GM21737 (cell line): ENCODE measurements at regions not wholly inside any gene's neighbourhood (a gene's known extent, or its start where the extent isn't known, plus 50 kb on each side); places are given as distances from the start of the nearest gene placed in this dataset.
"Not testable (repeated sequence)": the region's sequence is repeated elsewhere in the genome, so short reads cannot be mapped to it uniquely, and the experiment has no call there.

Experiments
- ATAC-seq: cut with Tn5 transposase; IDR thresholded peaks from one replicate; pipeline ENCODE4 v1.9.1; 2021; ENCODE audit warnings: mild to moderate bottlenecking, moderate library complexity; ENCODE audit not compliant: unreplicated experiment

GRCh38 chr1:219560856-219561255 lies 52.0 kb downstream of the ZC3H11B start:
- no peak for ATAC-seq

GRCh38 chr1:219559899-219560298 lies 53.0 kb downstream of the ZC3H11B start:
- ATAC-seq: no peak

GRCh38 chr1:219555806-219556205 lies 57.1 kb downstream of the ZC3H11B start:
- ATAC-seq: no peak

GRCh38 chr1:219555031-219555692 lies 57.7 kb downstream of the ZC3H11B start:
- no peak for ATAC-seq

GRCh38 chr1:219553934-219554502 lies 58.9 kb downstream of the ZC3H11B start:
- ATAC-seq: no peak

- ATAC-seq: no peak
These were observed 62.7 kb downstream of the ZC3H11B start for GRCh38 chr1:219550201-219550600.

GRCh38 chr1:219549215-219549614 lies 63.7 kb downstream of the ZC3H11B start:
- no peak for ATAC-seq

GRCh38 chr1:219548386-219548785 lies 64.5 kb downstream of the ZC3H11B start:
- no peak for ATAC-seq

GRCh38 chr1:219545756-219546155 lies 67.1 kb downstream of the ZC3H11B start:
- not testable (repeated sequence) for ATAC-seq

GRCh38 chr1:219544163-219544846 lies 68.6 kb downstream of the ZC3H11B start:
- no peak for ATAC-seq

- ATAC-seq: no peak
These were observed 69.9 kb downstream of the ZC3H11B start for GRCh38 chr1:219542828-219543518.

- ATAC-seq: no peak
These were observed 71.0 kb downstream of the ZC3H11B start for GRCh38 chr1:219541946-219542345.

- ATAC-seq: no peak
These were observed 73.2 kb downstream of the ZC3H11B start for GRCh38 chr1:219539645-219540254.

GRCh38 chr1:219538886-219539285 lies 74.0 kb downstream of the ZC3H11B start:
- no peak for ATAC-seq

- no peak for ATAC-seq
These were observed 75.7 kb downstream of the ZC3H11B start for GRCh38 chr1:219537223-219537631.

- ATAC-seq: no peak
These were observed 76.9 kb downstream of the ZC3H11B start for GRCh38 chr1:219536038-219536437.

- no peak for ATAC-seq
These were observed 77.9 kb downstream of the ZC3H11B start for GRCh38 chr1:219534991-219535390.

- ATAC-seq: no peak
These were observed 79.6 kb downstream of the ZC3H11B start for GRCh38 chr1:219533280-219533679.

GRCh38 chr1:219529116-219529515 lies 83.8 kb downstream of the ZC3H11B start:
- no peak for ATAC-seq

- no peak for ATAC-seq
These were observed 84.3 kb downstream of the ZC3H11B start for GRCh38 chr1:219528633-219529032.

GRCh38 chr1:219527994-219528393 lies 84.9 kb downstream of the ZC3H11B start:
- ATAC-seq: no peak
